Mucosa of descending colon (tissue), 3 donors: ENCODE measurements at regions not wholly inside any gene's neighbourhood (a gene's known extent, or its start where the extent isn't known, plus 50 kb on each side); places are given as distances from the start of the nearest gene placed in this dataset.
A peak's percentile ranks its signal among the peaks of the same experiment; 100 is the strongest.

Experiments
- ATAC-seq: fragments of 200-7000 bp; cut with Tn5 transposase; one replicate; pipeline ENCODE4 v1.9.1; 2020; ENCODE audit warnings: mild to moderate bottlenecking, moderate library complexity
- DNase-seq, 3 donors: peaks; one replicate each; pipeline ENCODE4 v3.0.0-alpha.2; 2020
- H3K36me3 ChIP-seq: fragments of 200-600 bp; one replicate; pipeline ENCODE4 v1.8.0; 2021; ENCODE audit warnings: low read depth, mild to moderate bottlenecking
- H3K4me1 ChIP-seq: fragments of 200-600 bp; one replicate; pipeline ENCODE4 v1.8.0; 2021; ENCODE audit warnings: low read depth, mild to moderate bottlenecking
- H3K4me3 ChIP-seq: fragments of 200-600 bp; one replicate; pipeline ENCODE4 v1.8.0; 2021; ENCODE audit warnings: mild to moderate bottlenecking
- H3K9me3 ChIP-seq: fragments of 200-600 bp; one replicate; pipeline ENCODE4 v1.8.0; 2021; ENCODE audit warnings: mild to moderate bottlenecking
- intact Hi-C, 2 donors: fragments of 100-400 bp; cut with DNase I in 1 of 2; cut with micrococcal nuclease in 1 of 2; formaldehyde crosslinking; loops; one replicate each; pipeline versions ENCODE4 v1.11.0 to v1.11.1; 2022; cut with DNase I, micrococcal nuclease
- TF ChIP-seq, protein P1 (sequence below): fragments of 200-600 bp; IDR thresholded peaks from one replicate; pipeline ENCODE4 v1.8.0; 2022; ENCODE audit warnings: antibody characterized with exemption, mild to moderate bottlenecking
- donor health status: DM: no; HTN: no; CAD: no; lungs with moderate emphysema.
- donor health status: DM: no; HTN: no; CAD: no.
- donor health status: DM: no; HTN: yes; CAD: no.

DNA sequence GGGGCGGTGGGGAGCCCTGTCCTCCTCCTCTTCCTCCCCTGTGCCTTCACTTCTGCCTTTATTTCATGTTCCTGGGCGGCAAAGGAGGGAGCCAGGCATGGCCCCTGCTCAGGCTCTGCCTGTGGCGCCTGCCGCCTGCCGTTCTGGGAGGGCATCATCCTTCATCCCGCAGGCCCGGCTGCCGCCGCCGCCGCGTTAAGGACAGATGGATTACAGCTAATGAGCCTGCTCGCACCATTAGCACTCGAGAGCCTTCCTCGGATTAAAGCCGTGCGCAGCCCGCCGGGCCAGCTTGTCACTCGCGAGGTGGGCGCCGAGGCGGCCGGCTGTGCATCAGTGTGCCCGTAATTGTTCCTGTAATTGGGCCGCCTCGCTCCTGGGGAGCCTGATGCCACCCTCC, 127.7 kb upstream of the GSE1 start:
- TF ChIP-seq, protein P1, sequence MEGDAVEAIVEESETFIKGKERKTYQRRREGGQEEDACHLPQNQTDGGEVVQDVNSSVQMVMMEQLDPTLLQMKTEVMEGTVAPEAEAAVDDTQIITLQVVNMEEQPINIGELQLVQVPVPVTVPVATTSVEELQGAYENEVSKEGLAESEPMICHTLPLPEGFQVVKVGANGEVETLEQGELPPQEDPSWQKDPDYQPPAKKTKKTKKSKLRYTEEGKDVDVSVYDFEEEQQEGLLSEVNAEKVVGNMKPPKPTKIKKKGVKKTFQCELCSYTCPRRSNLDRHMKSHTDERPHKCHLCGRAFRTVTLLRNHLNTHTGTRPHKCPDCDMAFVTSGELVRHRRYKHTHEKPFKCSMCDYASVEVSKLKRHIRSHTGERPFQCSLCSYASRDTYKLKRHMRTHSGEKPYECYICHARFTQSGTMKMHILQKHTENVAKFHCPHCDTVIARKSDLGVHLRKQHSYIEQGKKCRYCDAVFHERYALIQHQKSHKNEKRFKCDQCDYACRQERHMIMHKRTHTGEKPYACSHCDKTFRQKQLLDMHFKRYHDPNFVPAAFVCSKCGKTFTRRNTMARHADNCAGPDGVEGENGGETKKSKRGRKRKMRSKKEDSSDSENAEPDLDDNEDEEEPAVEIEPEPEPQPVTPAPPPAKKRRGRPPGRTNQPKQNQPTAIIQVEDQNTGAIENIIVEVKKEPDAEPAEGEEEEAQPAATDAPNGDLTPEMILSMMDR = no peak
- peaks cover 5% of the 10 kb centered on the region for H3K4me1 ChIP-seq
- intact Hi-C loops = no loop called here
- H3K9me3 ChIP-seq = no peaks in the 10 kb centered on the region
- no peak overlapping the region for H3K4me3 ChIP-seq
- ATAC-seq (no peak), DNase-seq (no peak)
- H3K36me3 ChIP-seq = no peaks in the 10 kb centered on the region

DNA sequence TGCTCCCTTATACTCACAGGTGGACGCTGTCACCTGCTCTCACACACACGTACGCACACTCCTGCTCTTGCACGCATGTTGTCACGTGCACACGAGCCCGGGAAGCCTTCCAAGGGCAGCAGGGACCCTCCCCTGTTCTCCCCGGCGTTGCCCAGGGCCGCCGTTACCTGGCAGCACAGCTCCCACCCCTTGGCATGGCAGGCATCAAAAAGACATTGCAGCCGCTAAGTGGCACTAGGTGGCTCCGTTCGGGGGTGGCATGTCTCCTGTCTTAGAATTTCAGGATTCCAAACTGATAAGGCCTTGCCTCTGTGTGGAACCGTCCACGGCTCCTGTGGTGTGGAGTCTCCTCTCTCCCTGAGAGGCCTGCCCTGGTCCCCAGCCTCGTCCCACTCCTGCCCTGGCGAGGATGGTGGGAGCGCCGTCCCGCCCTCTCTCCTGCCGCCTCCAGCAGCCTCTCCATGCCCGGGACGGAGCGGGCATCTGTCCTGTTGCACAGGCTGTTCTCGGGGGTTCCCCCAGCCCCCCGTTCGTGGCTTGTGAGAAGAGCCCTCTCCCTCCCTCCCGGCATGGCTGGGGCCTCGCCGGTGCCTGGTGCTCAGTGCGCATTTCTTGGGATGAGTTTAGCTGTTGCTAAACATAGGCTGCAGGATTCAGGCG, 126.7 kb upstream of the GSE1 start:
- TF ChIP-seq, protein P1 = no peak
- intact Hi-C loops = no loop called here
- ATAC-seq = no peak
- Histone ChIP-seq H3K4me3 (no peak overlapping the region), H3K36me3 (no peaks in the 10 kb centered on the region), H3K4me1 (peaks cover 3% of the 10 kb centered on the region), H3K9me3 (no peaks in the 10 kb centered on the region)
- no peak for DNase-seq

DNA sequence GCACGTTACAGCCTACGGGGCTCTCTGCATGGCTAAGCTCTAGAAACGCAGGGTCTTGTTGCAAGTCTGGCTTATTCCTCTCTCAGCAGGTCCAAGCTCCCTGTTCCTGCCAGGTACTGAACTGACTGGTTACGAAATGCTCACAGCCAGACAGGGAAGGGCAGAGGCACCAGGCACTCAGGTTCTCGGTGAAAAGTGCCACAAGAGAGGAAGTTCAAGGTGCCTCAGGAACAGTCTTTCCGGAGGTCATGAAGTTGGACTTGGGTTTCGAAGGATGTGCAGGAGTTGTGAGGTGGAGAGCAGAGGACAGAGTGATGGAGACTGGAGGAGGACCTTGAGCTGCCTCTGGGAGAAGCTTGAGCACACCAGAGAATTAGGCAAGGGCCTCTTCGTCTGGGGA, 124.7 kb upstream of the GSE1 start:
- DNase-seq (no peak), ATAC-seq (no peak)
- Histone ChIP-seq H3K9me3 (no peaks in the 10 kb centered on the region), H3K4me3 (no peak overlapping the region), H3K36me3 (no peaks in the 10 kb centered on the region), H3K4me1 (peaks cover 8% of the 10 kb centered on the region)
- intact Hi-C loops = no loop called here
- TF ChIP-seq, protein P1 = no peak

DNA sequence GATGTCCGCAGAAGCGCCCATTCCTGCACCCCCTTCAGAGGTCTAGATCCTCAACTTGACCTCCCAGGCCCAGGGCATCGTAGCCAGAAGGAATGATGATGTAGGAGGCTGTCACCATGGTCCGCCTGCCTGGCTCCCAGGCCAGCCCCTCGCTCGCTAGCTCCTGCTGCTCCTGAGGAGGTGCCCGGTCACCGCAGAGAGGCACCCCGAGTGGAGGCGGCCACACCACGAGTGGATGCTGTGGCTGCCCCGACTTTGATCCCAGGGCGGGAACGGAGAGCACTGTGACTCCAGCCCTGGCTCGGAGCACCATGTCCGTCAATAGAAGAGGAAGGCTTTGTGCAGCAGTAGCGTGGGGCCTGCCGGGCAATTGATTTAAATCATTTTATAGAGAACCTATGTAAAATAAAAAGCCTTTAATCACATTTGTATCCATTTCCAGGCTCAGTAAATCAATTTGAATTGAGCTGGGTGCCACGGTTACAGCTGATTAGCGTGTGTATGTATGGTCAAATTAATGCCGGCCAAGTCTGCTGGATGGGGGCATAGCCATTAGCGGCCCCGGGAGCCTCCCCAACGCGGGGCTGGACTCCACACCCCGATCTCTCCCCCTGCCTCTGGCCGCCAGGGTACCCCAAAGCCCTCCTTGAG, 122.6 kb upstream of the GSE1 start:
- Histone ChIP-seq H3K36me3 (no peaks in the 10 kb centered on the region), H3K4me1 (peaks cover 8% of the 10 kb centered on the region), H3K4me3 (no peak overlapping the region), H3K9me3 (no peaks in the 10 kb centered on the region)
- ATAC-seq (no peak), DNase-seq (no peak)
- intact Hi-C loops = no loop called here
- TF ChIP-seq, protein P1 = no peak

DNA sequence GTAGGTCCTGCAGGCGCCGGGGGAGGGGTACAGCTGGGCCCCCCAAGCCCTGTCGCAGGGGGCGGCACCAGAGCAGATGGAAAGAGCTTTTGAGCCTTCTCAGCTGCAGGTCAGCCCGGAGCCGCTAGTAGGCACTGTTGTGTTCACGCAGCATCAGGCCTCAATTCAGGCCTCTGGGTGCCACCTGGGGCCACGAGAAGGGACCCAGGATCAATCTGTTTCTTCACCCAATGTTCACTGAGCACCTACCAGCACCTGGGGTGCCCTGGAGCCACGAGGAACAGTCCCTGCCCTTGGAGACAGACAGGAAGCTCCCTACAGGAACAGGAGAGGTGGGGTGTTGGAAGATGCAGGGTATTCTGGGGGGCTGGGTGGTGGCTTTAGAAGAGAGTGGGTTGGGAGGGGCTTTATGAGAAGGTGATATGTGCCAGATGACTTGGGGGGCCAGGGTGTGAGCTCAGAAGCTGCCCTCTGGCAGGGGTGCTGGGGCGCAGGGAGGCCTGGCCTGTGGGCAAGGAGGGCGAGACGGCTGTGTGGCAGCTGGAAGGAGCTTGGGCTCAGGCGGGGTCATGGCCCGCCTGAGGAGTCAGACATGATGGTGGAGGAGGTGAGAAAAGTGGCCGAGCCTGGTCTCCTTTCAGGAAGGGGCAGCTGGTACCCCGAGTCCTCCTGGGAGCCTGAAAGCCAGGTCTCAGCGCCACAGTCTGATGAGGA, 121.9 kb upstream of the GSE1 start:
- ATAC-seq (peak; percentile 75), DNase-seq (peak in 2 of 3 donors; percentile 75 to 77)
- intact Hi-C loops = no loop called here
- Histone ChIP-seq H3K36me3 (no peaks in the 10 kb centered on the region), H3K9me3 (no peaks in the 10 kb centered on the region), H3K4me1 (peaks cover 8% of the 10 kb centered on the region), H3K4me3 (no peak overlapping the region)
- TF ChIP-seq, protein P1 = peak; percentile 71
